ENCODE measurements at regions not wholly inside any gene's neighbourhood (a gene's known extent, or its start where the extent isn't known, plus 50 kb on each side); places are given as distances from the start of the nearest gene placed in this dataset.
"Not testable (repeated sequence)": the region's sequence is repeated elsewhere in the genome, so short reads cannot be mapped to it uniquely, and the experiment has no call there.

DNA sequence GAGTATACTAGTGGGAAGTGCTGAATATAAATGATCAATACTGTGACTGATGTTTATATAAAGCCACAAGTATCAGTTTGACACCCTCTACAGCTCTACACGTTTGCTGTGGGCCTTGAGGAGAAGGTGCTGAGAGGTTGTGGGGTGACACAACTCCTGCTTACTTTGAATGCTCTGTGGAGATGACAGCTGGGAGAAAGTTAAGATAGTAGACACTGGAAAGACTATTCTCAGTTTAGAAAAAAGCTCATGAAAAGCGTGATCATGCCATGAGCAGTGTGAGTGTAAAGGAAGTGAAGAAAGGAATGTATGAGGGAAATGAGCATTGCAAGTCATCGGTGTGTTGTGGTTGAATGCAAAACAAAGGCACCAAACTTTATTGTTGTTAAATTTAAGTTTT, 215.8 kb downstream of the UTRN start:
- TF ChIP-seq, protein P1, sequence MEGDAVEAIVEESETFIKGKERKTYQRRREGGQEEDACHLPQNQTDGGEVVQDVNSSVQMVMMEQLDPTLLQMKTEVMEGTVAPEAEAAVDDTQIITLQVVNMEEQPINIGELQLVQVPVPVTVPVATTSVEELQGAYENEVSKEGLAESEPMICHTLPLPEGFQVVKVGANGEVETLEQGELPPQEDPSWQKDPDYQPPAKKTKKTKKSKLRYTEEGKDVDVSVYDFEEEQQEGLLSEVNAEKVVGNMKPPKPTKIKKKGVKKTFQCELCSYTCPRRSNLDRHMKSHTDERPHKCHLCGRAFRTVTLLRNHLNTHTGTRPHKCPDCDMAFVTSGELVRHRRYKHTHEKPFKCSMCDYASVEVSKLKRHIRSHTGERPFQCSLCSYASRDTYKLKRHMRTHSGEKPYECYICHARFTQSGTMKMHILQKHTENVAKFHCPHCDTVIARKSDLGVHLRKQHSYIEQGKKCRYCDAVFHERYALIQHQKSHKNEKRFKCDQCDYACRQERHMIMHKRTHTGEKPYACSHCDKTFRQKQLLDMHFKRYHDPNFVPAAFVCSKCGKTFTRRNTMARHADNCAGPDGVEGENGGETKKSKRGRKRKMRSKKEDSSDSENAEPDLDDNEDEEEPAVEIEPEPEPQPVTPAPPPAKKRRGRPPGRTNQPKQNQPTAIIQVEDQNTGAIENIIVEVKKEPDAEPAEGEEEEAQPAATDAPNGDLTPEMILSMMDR (IDR thresholded peaks at IDR 0.05; ENCODE audit: unreplicated experiment): no peak
- no peak for DNase-seq
- Mint-ChIP-seq H3K27ac (ENCODE audit: unreplicated experiment) (no peak overlapping the region), H3K4me3 (ENCODE audit: low read depth, unreplicated experiment) (no peak overlapping the region), H3K9me3 (ENCODE audit: low read depth, unreplicated experiment) (peaks cover 12% of the 10 kb centered on the region), H3K27me3 (ENCODE audit: unreplicated experiment) (no peaks in the 10 kb centered on the region), H3K36me3 (ENCODE audit: insufficient read depth, unreplicated experiment) (peaks cover 5% of the 10 kb centered on the region), H3K4me1 (ENCODE audit: low read depth, unreplicated experiment) (peaks cover 8% of the 10 kb centered on the region)
- intact Hi-C loops (cut with micrococcal nuclease; ENCODE audit: unreplicated experiment): no loop called here
- BruUV-seq (replicated peaks): no TSS peak
- CTCF ChIA-PET: no interaction called here

DNA sequence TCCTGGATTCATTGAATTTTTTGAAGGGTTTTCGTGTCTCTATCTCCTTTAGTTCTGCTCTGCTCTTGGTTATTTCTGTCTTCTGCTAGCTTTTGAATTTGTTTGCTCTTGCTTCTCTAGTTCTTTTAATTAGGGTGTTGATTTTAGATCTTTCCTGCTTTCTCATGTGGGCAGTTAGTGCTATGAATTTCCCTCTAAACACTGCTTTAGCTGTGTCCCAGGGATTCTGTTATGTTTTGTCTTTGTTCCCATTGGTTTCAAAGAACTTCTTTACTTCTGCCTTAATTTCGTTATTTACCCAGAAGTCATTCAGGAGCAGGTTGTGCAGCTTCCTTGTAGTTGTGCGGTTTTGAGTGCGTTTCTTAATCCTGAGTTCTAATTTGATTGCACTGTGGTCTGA, 220.1 kb downstream of the UTRN start:
- H3K27me3 Mint-ChIP-seq (ENCODE audit: unreplicated experiment); H3K36me3 Mint-ChIP-seq (ENCODE audit: insufficient read depth, unreplicated experiment); H3K4me3 Mint-ChIP-seq (ENCODE audit: low read depth, unreplicated experiment); intact Hi-C loops (cut with micrococcal nuclease; ENCODE audit: unreplicated experiment); BruUV-seq (replicated peaks); CTCF ChIA-PET; H3K4me1 Mint-ChIP-seq (ENCODE audit: low read depth, unreplicated experiment); H3K27ac Mint-ChIP-seq (ENCODE audit: unreplicated experiment); DNase-seq: not testable (repeated sequence)
- peaks cover 14% of the 10 kb centered on the region for H3K9me3 Mint-ChIP-seq (ENCODE audit: low read depth, unreplicated experiment)

DNA sequence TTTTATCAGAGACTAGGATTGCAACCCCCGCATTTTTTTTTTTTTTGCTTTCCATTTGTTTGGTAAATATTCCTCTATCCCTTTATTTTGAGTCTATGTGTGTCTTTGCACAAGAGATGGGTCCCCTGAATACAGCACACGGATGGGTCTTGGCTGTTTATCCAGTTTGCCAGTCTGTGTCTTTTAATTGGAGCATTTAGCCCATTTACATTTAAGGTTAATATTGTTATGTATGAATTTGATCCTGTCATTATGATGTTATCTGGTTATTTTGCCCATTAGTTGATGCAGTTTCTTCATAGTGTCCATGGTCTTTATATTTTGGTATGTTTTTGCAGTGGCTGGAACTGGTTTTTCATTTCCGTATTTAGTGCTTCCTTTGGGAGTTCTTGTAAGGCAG, 220.9 kb downstream of the UTRN start:
- H3K27ac Mint-ChIP-seq (ENCODE audit: unreplicated experiment); CTCF ChIA-PET; H3K36me3 Mint-ChIP-seq (ENCODE audit: insufficient read depth, unreplicated experiment); H3K27me3 Mint-ChIP-seq (ENCODE audit: unreplicated experiment); H3K4me3 Mint-ChIP-seq (ENCODE audit: low read depth, unreplicated experiment); H3K4me1 Mint-ChIP-seq (ENCODE audit: low read depth, unreplicated experiment); BruUV-seq (replicated peaks); intact Hi-C loops (cut with micrococcal nuclease; ENCODE audit: unreplicated experiment); DNase-seq: not testable (repeated sequence)
- peaks cover 14% of the 10 kb centered on the region for H3K9me3 Mint-ChIP-seq (ENCODE audit: low read depth, unreplicated experiment)

DNA sequence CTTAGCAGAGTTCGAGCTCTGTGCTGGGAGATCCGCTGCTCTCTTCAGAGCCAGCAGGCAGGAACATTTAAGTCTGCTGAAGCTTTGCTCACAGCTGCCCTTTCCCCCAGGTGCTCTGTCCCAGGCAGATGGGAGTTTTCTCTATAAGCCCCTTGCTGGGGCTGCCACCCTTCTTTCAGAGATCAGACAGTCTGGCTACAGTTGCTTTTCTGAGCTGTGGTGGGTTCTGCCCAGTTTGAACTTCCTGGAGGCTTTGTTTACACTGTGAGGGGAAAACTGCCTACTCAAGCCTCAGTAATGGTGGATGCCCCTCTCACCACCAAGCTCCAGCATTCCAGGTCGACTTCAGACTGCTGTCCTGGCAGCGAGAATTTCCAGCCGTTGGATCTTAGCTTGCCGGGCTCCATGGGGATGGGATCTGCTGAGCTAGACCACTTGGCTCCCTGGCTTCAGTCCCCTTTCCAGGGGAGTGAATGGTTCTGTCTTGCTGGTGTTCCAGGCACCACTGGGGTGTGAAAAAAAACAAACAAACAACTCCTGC, 222.7 kb downstream of the UTRN start:
- H3K36me3 Mint-ChIP-seq (ENCODE audit: insufficient read depth, unreplicated experiment); H3K4me3 Mint-ChIP-seq (ENCODE audit: low read depth, unreplicated experiment); intact Hi-C loops (cut with micrococcal nuclease; ENCODE audit: unreplicated experiment); BruUV-seq (replicated peaks); H3K27ac Mint-ChIP-seq (ENCODE audit: unreplicated experiment); DNase-seq; CTCF ChIA-PET; H3K4me1 Mint-ChIP-seq (ENCODE audit: low read depth, unreplicated experiment); H3K27me3 Mint-ChIP-seq (ENCODE audit: unreplicated experiment): not testable (repeated sequence)
- H3K9me3 Mint-ChIP-seq (ENCODE audit: low read depth, unreplicated experiment): peaks cover 14% of the 10 kb centered on the region

DNA sequence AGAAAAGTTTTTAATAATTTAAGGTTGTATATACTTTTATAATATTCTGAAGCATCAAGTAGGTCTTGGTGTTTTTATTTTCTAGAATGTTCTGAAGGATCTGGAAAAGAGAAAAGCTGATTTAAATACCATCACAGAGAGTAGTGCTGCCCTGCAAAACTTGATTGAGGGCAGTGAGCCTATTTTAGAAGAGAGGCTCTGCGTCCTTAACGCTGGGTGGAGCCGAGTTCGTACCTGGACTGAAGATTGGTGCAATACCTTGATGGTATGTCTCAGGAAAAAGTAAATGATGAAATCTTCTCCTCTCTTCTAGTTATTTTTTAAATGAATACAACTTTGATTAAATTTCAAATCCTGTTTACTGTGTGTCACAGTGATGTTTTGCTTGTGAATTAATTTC, 225.7 kb downstream of the UTRN start:
- Mint-ChIP-seq H3K4me3 (ENCODE audit: low read depth, unreplicated experiment) (no peak overlapping the region), H3K27ac (ENCODE audit: unreplicated experiment) (no peak overlapping the region), H3K27me3 (ENCODE audit: unreplicated experiment) (no peaks in the 10 kb centered on the region), H3K36me3 (ENCODE audit: insufficient read depth, unreplicated experiment) (no peaks in the 10 kb centered on the region), H3K4me1 (ENCODE audit: low read depth, unreplicated experiment) (no peaks in the 10 kb centered on the region), H3K9me3 (ENCODE audit: low read depth, unreplicated experiment) (peaks cover 3% of the 10 kb centered on the region)
- DNase-seq: no peak
- TF ChIP-seq, protein P1 (IDR thresholded peaks at IDR 0.05; ENCODE audit: unreplicated experiment): no peak
- intact Hi-C loops (cut with micrococcal nuclease; ENCODE audit: unreplicated experiment): no loop called here
- CTCF ChIA-PET: no interaction called here
- BruUV-seq (replicated peaks): no TSS peak

DNA sequence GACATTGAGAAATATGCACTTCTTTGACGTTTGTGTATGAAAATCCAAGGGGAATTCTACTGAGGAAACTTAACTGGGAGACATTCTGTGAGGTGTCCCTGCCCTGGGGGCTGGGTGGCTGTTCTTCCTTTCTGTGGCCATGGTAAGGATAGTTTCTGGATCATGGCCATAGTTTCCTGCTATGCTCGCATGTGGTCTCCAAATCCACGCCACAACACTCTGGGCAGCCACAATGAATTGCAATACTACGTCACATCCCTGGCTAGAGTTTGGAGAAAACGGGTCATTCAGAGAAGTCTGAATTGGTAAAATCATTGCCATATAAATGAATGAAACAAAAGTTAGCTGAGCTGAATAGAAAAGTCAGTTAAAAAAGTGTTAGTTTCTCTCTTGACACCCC, 230.6 kb downstream of the UTRN start:
- no peak overlapping the region for H3K27ac Mint-ChIP-seq (ENCODE audit: unreplicated experiment)
- H3K27me3 Mint-ChIP-seq (ENCODE audit: unreplicated experiment): no peaks in the 10 kb centered on the region
- CTCF ChIA-PET: no interaction called here
- intact Hi-C loops (cut with micrococcal nuclease; ENCODE audit: unreplicated experiment): no loop called here
- no peaks in the 10 kb centered on the region for H3K4me1 Mint-ChIP-seq (ENCODE audit: low read depth, unreplicated experiment)
- DNase-seq: no peak
- H3K4me3 Mint-ChIP-seq (ENCODE audit: low read depth, unreplicated experiment): no peak overlapping the region
- H3K36me3 Mint-ChIP-seq (ENCODE audit: insufficient read depth, unreplicated experiment): no peaks in the 10 kb centered on the region
- TF ChIP-seq, protein P1 (IDR thresholded peaks at IDR 0.05; ENCODE audit: unreplicated experiment): no peak
- H3K9me3 Mint-ChIP-seq (ENCODE audit: low read depth, unreplicated experiment): no peaks in the 10 kb centered on the region
- no TSS peak for BruUV-seq (replicated peaks)
